Endothelial cell (in vitro differentiated cells): ENCODE measurements at regions not wholly inside any gene's neighbourhood (a gene's known extent, or its start where the extent isn't known, plus 50 kb on each side); places are given as distances from the start of the nearest gene placed in this dataset.

Experiments used
- DNase-seq: peaks from one replicate; pipeline ENCODE4 v3.0.0; 2021; ENCODE audit warnings: low spot score
- H3K27ac Mint-ChIP-seq: one replicate; pipeline ENCODE4 v1.8.0; 2021; ENCODE audit warnings: mixed read lengths, inconsistent platforms; ENCODE audit not compliant: unreplicated experiment
- H3K27me3 Mint-ChIP-seq: one replicate; pipeline ENCODE4 v1.8.0; 2021; ENCODE audit warnings: mild to moderate bottlenecking, moderate library complexity, mixed read lengths, inconsistent platforms; ENCODE audit not compliant: unreplicated experiment
- H3K36me3 Mint-ChIP-seq: one replicate; pipeline ENCODE4 v1.8.0; 2021; ENCODE audit warnings: mild to moderate bottlenecking, low read depth, mixed read lengths, inconsistent platforms; ENCODE audit not compliant: unreplicated experiment
- H3K4me1 Mint-ChIP-seq: one replicate; pipeline ENCODE4 v1.8.0; 2021; ENCODE audit warnings: mild to moderate bottlenecking, mixed read lengths, inconsistent platforms; ENCODE audit not compliant: unreplicated experiment
- H3K4me3 Mint-ChIP-seq: one replicate; pipeline ENCODE4 v1.8.0; 2021; ENCODE audit warnings: mild to moderate bottlenecking, mixed read lengths, inconsistent platforms; ENCODE audit not compliant: unreplicated experiment
- H3K9me3 Mint-ChIP-seq: one replicate; pipeline ENCODE4 v1.8.0; 2021; ENCODE audit warnings: mixed read lengths, inconsistent platforms; ENCODE audit not compliant: unreplicated experiment
- TF ChIP-seq, protein P1 (sequence below): fragments of 200-600 bp; sonication (generic); IDR thresholded peaks from one replicate; pipeline ENCODE4 v1.5.0; 2021; ENCODE audit warnings: antibody characterized with exemption; ENCODE audit not compliant: unreplicated experiment

DNA sequence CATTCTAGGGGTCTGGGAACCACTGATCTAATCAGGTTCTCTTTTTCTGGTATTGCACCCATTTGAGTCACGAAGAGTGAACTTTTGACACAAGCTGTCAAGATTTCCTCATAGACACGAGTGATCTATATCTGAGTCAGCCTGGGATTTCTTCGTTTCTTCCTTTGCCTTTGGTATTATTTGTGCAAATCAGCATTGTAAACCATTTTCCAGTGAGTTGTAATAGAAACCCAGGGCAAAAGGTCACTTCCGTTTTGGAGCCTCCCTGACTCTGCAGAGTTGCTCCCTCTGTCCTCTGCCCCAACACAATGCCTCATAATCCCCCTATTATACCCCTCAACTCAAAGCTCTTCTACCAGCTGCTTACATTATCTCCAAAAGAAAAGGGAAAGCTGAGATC is 615.1 kb downstream of the EFNB2 start:
- no peaks in the 10 kb centered on the region for H3K9me3 Mint-ChIP-seq
- H3K36me3 Mint-ChIP-seq = no peaks in the 10 kb centered on the region
- no peaks in the 10 kb centered on the region for H3K4me1 Mint-ChIP-seq
- DNase-seq = no peak
- TF ChIP-seq, protein P1, sequence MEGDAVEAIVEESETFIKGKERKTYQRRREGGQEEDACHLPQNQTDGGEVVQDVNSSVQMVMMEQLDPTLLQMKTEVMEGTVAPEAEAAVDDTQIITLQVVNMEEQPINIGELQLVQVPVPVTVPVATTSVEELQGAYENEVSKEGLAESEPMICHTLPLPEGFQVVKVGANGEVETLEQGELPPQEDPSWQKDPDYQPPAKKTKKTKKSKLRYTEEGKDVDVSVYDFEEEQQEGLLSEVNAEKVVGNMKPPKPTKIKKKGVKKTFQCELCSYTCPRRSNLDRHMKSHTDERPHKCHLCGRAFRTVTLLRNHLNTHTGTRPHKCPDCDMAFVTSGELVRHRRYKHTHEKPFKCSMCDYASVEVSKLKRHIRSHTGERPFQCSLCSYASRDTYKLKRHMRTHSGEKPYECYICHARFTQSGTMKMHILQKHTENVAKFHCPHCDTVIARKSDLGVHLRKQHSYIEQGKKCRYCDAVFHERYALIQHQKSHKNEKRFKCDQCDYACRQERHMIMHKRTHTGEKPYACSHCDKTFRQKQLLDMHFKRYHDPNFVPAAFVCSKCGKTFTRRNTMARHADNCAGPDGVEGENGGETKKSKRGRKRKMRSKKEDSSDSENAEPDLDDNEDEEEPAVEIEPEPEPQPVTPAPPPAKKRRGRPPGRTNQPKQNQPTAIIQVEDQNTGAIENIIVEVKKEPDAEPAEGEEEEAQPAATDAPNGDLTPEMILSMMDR = no peak
- peaks cover 3% of the 10 kb centered on the region for H3K27me3 Mint-ChIP-seq
- no peak overlapping the region for H3K27ac Mint-ChIP-seq
- H3K4me3 Mint-ChIP-seq = no peak overlapping the region

DNA sequence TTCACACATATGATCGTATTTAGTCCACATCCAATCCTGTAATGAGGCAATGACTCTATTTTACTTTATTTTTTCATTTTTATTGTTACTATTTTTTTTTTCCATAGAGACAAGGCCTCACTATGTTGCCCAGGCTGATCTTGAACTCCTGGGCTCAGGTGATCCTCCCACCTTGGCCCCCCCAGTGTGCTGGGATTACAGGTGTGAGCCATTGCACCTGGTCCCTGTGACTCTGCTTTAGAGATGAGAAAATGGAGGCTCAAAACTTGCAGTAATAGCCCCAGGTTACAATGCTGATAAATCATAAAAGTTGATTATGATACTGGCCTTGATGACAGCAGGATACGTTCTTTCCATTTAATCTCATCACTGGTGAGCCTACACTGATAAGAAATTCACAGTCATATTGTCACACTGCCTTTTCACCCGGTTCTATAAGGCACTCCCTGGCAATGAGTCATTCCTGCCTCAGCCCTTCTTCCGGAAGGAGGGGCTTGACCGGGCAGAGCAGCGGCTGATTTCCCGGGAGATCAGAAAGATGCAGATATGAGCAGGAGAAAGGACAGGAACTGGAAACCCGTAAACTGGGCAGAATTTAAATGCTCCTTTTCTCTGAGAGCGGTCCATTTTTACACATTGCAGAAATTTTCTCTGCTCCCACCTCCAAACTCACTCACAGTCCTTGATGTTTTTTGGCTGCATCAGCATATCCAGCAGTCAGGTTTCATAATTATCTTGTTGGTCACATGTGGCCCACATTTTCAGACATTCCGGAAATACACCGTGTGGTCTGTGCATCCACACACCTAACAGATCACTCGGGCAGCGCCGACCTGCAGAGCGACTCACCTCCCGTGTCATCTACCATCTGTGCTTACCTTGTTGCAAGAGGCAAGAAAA is 616.4 kb downstream of the EFNB2 start:
- no peak for DNase-seq
- peaks cover 3% of the 10 kb centered on the region for H3K27me3 Mint-ChIP-seq

DNA sequence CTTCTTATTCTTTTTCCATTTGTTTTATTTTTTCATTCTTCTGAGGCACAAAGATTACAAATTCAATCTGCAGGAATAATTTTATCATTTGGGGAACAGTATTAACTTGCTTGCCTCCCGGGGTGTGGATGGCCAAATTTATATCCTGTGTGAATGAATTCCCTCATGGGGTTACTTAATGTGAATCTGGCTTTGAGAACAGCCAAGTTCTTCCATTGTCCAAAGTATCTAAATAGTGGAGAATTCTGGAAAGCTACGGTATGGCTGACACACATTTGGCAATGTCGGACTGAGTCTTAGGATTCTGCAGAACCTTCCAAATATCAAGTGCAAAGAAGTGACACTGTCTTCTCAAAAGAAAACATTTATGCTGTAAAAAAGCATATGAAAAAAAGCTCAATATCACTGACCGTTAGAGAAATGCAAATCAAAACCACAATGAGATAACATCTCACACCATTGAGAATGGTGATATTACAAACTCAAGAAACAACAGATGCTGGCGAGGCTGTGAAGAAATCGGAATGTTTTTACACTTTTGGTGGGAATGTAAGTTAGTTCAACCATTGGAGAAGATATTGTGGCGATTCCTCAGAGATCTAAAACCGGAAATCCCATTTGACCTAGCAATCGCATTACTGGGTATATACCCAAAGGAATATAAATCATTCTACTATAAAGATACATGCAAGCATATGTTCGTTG is 620.2 kb downstream of the EFNB2 start:
- TF ChIP-seq, protein P1 = no peak
- DNase-seq = no peak

More for the DNA sequence above, 616.4 kb downstream of the EFNB2 start:
- Mint-ChIP-seq H3K36me3 (no peaks in the 10 kb centered on the region), H3K9me3 (no peaks in the 10 kb centered on the region), H3K4me3 (no peak overlapping the region), H3K4me1 (no peaks in the 10 kb centered on the region), H3K27ac (no peak overlapping the region)
- TF ChIP-seq, protein P1 = no peak

DNA sequence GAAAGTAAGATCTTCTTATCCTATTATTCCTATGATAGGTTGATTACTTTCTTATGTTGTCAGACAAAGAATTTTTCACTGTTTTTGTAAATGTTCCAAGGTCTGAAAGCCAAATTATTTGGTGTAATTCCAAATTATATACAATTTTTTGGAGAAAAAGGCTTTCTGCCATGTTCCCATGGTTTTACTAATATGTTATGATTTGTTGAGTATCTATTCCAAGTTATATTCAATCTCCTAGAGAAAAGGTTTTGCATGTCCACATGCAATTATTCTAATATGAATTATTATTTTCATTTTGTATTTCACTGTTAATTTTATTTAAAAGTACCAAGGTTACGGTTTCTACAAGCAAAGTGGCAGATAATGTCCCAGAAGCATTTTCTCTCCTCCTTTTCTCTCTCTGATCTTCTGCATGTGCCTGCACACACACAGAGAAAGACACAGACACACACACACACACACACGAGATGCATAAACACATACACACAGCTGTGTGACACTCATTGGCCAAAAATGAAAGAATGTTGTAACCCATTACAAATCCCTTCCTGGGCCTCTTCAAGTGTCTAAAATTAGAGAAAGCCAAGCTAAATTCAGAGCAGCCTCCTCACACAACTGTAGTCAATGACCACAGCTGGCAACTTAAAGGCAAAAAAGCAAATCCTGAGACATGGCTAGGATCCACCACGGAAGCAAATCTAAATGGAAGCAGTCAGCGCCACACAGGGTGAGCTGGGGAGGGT is 621.0 kb downstream of the EFNB2 start:
- Mint-ChIP-seq H3K9me3 (no peaks in the 10 kb centered on the region), H3K36me3 (no peaks in the 10 kb centered on the region), H3K27me3 (no peaks in the 10 kb centered on the region), H3K27ac (no peak overlapping the region), H3K4me3 (no peak overlapping the region), H3K4me1 (no peaks in the 10 kb centered on the region)
- TF ChIP-seq, protein P1 = no peak
- DNase-seq = no peak

More for the DNA sequence above, 620.2 kb downstream of the EFNB2 start:
- Mint-ChIP-seq H3K27ac (no peak overlapping the region), H3K27me3 (no peaks in the 10 kb centered on the region), H3K4me3 (no peak overlapping the region), H3K4me1 (no peaks in the 10 kb centered on the region), H3K9me3 (no peaks in the 10 kb centered on the region), H3K36me3 (no peaks in the 10 kb centered on the region)
